NCI-H510A treated with DMSO at 0.1 percent for 48 hours (cell line): ENCODE measurements at regions not wholly inside any gene's neighbourhood (a gene's known extent, or its start where the extent isn't known, plus 50 kb on each side); places are given as distances from the start of the nearest gene placed in this dataset.
"Not testable (repeated sequence)": the region's sequence is repeated elsewhere in the genome, so short reads cannot be mapped to it uniquely, and the experiment has no call there.

Experiments used
- DNase-seq: peaks from one replicate; lab custom pipeline; 2025; lab: John Stamatoyannopoulos, UW

- not testable (repeated sequence) for DNase-seq
Observed at GRCh38 chr13:18824678-18825077, 356.9 kb downstream of the TUBA3C start.

- not testable (repeated sequence) for DNase-seq
Observed at GRCh38 chr13:18822655-18823639, 358.7 kb downstream of the TUBA3C start.

GRCh38 chr13:18773988-18774387, 407.6 kb downstream of the TUBA3C start:
- DNase-seq: not testable (repeated sequence)

- not testable (repeated sequence) for DNase-seq
Observed at GRCh38 chr13:18741696-18742095, 439.9 kb downstream of the TUBA3C start.

GRCh38 chr13:18739310-18739709, 442.3 kb downstream of the TUBA3C start:
- no peak for DNase-seq

GRCh38 chr13:18738086-18738485, 443.5 kb downstream of the TUBA3C start:
- not testable (repeated sequence) for DNase-seq

- not testable (repeated sequence) for DNase-seq
Observed at GRCh38 chr13:18727138-18727537, 454.5 kb downstream of the TUBA3C start.

GRCh38 chr13:18726524-18726923, 455.1 kb downstream of the TUBA3C start:
- DNase-seq: not testable (repeated sequence)

GRCh38 chr13:18725242-18725822, 456.3 kb downstream of the TUBA3C start:
- not testable (repeated sequence) for DNase-seq

- DNase-seq: no peak
Observed at GRCh38 chr13:18714889-18715288, 466.7 kb downstream of the TUBA3C start.

- not testable (repeated sequence) for DNase-seq
Observed at GRCh38 chr13:18710673-18711072, 471.0 kb downstream of the TUBA3C start.

GRCh38 chr13:18706538-18706937, 475.1 kb downstream of the TUBA3C start:
- not testable (repeated sequence) for DNase-seq

- DNase-seq: not testable (repeated sequence)
Observed at GRCh38 chr13:18702464-18703247, 479.0 kb downstream of the TUBA3C start.

- not testable (repeated sequence) for DNase-seq
Observed at GRCh38 chr13:18698332-18698731, 483.3 kb downstream of the TUBA3C start.

GRCh38 chr13:18697851-18698250, 483.8 kb downstream of the TUBA3C start:
- not testable (repeated sequence) for DNase-seq

- DNase-seq: not testable (repeated sequence)
Observed at GRCh38 chr13:18697221-18697620, 484.4 kb downstream of the TUBA3C start.

GRCh38 chr13:18677403-18677802, 504.2 kb downstream of the TUBA3C start:
- DNase-seq: not testable (repeated sequence)

GRCh38 chr13:18675268-18675667, 506.4 kb downstream of the TUBA3C start:
- not testable (repeated sequence) for DNase-seq

- not testable (repeated sequence) for DNase-seq
Observed at GRCh38 chr13:18673794-18674193, 507.8 kb downstream of the TUBA3C start.

GRCh38 chr13:18666585-18666984, 515.0 kb downstream of the TUBA3C start:
- not testable (repeated sequence) for DNase-seq

- not testable (repeated sequence) for DNase-seq
Observed at GRCh38 chr13:18665716-18666115, 515.9 kb downstream of the TUBA3C start.

- DNase-seq: not testable (repeated sequence)
Observed at GRCh38 chr13:18665124-18665523, 516.5 kb downstream of the TUBA3C start.
